BE2C (cell line): ENCODE measurements at regions not wholly inside any gene's neighbourhood (a gene's known extent, or its start where the extent isn't known, plus 50 kb on each side); places are given as distances from the start of the nearest gene placed in this dataset.
A peak's percentile ranks its signal among the peaks of the same experiment; 100 is the strongest.

Experiments used
- DNase-seq: peaks from one replicate; pipeline ENCODE4 v3.0.0-alpha.2; 2020
- H3K27me3 ChIP-seq: fragments of 250-450 bp; sonication (Bioruptor Pico); 2 replicates; pipeline ENCODE4 v1.5.1; 2020; ENCODE audit warnings: mild to moderate bottlenecking
- H3K36me3 ChIP-seq: fragments of 250-450 bp; sonication (Bioruptor Pico); 2 replicates; pipeline ENCODE4 v1.5.1; 2020; ENCODE audit warnings: mild to moderate bottlenecking
- H3K4me1 ChIP-seq: fragments of 250-450 bp; sonication (Bioruptor Pico); 2 replicates; pipeline ENCODE4 v1.5.1; 2020
- H3K4me3 ChIP-seq: 2 replicates; pipeline ENCODE4 v1.5.1; 2011; ENCODE audit warnings: low read depth, low read length
- H3K9me3 ChIP-seq: fragments of 250-450 bp; sonication (Bioruptor Pico); 2 replicates; pipeline ENCODE4 v1.5.1; 2020
- CTCF ChIP-seq: IDR thresholded peaks from 2 replicates; pipeline ENCODE4 v1.5.1; 2012; ENCODE audit warnings: mild to moderate bottlenecking, low read depth, low read length

GRCh38 chr9:129458663-129459546, 162.0 kb downstream of the C9orf50 start:
- TF ChIP-seq CTCF = no peak
- Histone ChIP-seq H3K4me3 (no peak overlapping the region), H3K36me3 (no peaks in the 10 kb centered on the region), H3K4me1 (peaks cover 29% of the 10 kb centered on the region), H3K9me3 (no peaks in the 10 kb centered on the region), H3K27me3 (no peaks in the 10 kb centered on the region)
- peak; percentile 89 for DNase-seq

GRCh38 chr9:129458155-129458661, 162.7 kb downstream of the C9orf50 start:
- no peak for TF ChIP-seq CTCF
- no peak for DNase-seq
- Histone ChIP-seq H3K27me3 (no peaks in the 10 kb centered on the region), H3K4me3 (no peak overlapping the region), H3K9me3 (no peaks in the 10 kb centered on the region), H3K36me3 (no peaks in the 10 kb centered on the region), H3K4me1 (peaks cover 29% of the 10 kb centered on the region)

- Histone ChIP-seq H3K9me3 (no peaks in the 10 kb centered on the region), H3K4me1 (peaks cover 29% of the 10 kb centered on the region), H3K36me3 (no peaks in the 10 kb centered on the region), H3K27me3 (no peaks in the 10 kb centered on the region), H3K4me3 (no peak overlapping the region)
- no peak for TF ChIP-seq CTCF
- no peak for DNase-seq
These were observed 163.5 kb downstream of the C9orf50 start for GRCh38 chr9:129457325-129457779.

GRCh38 chr9:129456549-129457324, 164.2 kb downstream of the C9orf50 start:
- Histone ChIP-seq H3K9me3 (no peaks in the 10 kb centered on the region), H3K4me1 (peaks cover 31% of the 10 kb centered on the region), H3K4me3 (no peak overlapping the region), H3K27me3 (no peaks in the 10 kb centered on the region), H3K36me3 (no peaks in the 10 kb centered on the region)
- DNase-seq = no peak
- TF ChIP-seq CTCF = no peak

- Histone ChIP-seq H3K4me3 (no peak overlapping the region), H3K9me3 (no peaks in the 10 kb centered on the region), H3K27me3 (no peaks in the 10 kb centered on the region), H3K36me3 (no peaks in the 10 kb centered on the region), H3K4me1 (peaks cover 28% of the 10 kb centered on the region)
- DNase-seq = peak; percentile 39
- no peak for TF ChIP-seq CTCF
These were observed 165.5 kb downstream of the C9orf50 start for GRCh38 chr9:129455151-129455995.
